Ectodermal cell (in vitro differentiated cells): ENCODE measurements at regions not wholly inside any gene's neighbourhood (a gene's known extent, or its start where the extent isn't known, plus 50 kb on each side); places are given as distances from the start of the nearest gene placed in this dataset.
"Not testable (repeated sequence)": the region's sequence is repeated elsewhere in the genome, so short reads cannot be mapped to it uniquely, and the experiment has no call there.

Experiments
- H3K27ac ChIP-seq: 2 replicates; pipeline ENCODE4 v1.7.0; 2013; ENCODE audit warnings: mild to moderate bottlenecking, low read depth, low read length; ENCODE audit not compliant: insufficient read depth, poor library complexity, severe bottlenecking
- H3K27me3 ChIP-seq: 2 replicates; pipeline ENCODE4 v1.7.0; 2013; ENCODE audit warnings: mild to moderate bottlenecking, low read length; ENCODE audit not compliant: insufficient read depth, control insufficient read depth, poor library complexity, severe bottlenecking
- H3K36me3 ChIP-seq: one replicate; pipeline ENCODE4 v1.7.0; 2013; ENCODE audit warnings: low read length; ENCODE audit not compliant: control insufficient read depth, insufficient read depth
- H3K4me1 ChIP-seq: one replicate; pipeline ENCODE4 v1.7.0; 2013; ENCODE audit warnings: low read length; ENCODE audit not compliant: control insufficient read depth, insufficient read depth
- H3K4me3 ChIP-seq: 2 replicates; pipeline ENCODE4 v1.7.0; 2013; ENCODE audit warnings: low read depth, low read length, control low read depth; ENCODE audit not compliant: insufficient read depth
- H3K9me3 ChIP-seq: 2 replicates; pipeline ENCODE4 v1.7.0; 2013; ENCODE audit warnings: mild to moderate bottlenecking, low read length, moderate library complexity; ENCODE audit not compliant: control insufficient read depth
- WGBS, 2 experiments: methylation state at CpG; one replicate each; pipeline ENCODE4 v1.1.7; 2013; ENCODE audit warnings: missing lambda C conversion rate in 2 of 2; 5-methylcytosine and 5-hydroxymethylcytosine counted together

GRCh38 chr6:22117631-22118030 is 179.2 kb downstream of the PRL start:
- Histone ChIP-seq H3K36me3 (no peaks in the 10 kb centered on the region), H3K27me3 (no peaks in the 10 kb centered on the region), H3K4me1 (no peaks in the 10 kb centered on the region), H3K9me3 (no peaks in the 10 kb centered on the region), H3K27ac (no peak overlapping the region), H3K4me3 (no peak overlapping the region)
- WGBS, 2 experiments, result 83 to 89% methylated on average over 1 to 2 of the region's 2 CpGs

- no peaks in the 10 kb centered on the region for H3K36me3 ChIP-seq
- H3K9me3 ChIP-seq, result no peaks in the 10 kb centered on the region
- WGBS, 2 experiments, result 96 to 97% methylated on average over 1 of the region's 1 CpG
- no peak overlapping the region for H3K4me3 ChIP-seq
- H3K27ac ChIP-seq, result no peak overlapping the region
- H3K27me3 ChIP-seq, result no peaks in the 10 kb centered on the region
- no peaks in the 10 kb centered on the region for H3K4me1 ChIP-seq
Measured at GRCh38 chr6:22119500-22119899, 177.3 kb downstream of the PRL start.

GRCh38 chr6:22124756-22125155 is 172.1 kb downstream of the PRL start:
- Histone ChIP-seq H3K36me3 (no peaks in the 10 kb centered on the region), H3K4me3 (no peak overlapping the region), H3K9me3 (no peaks in the 10 kb centered on the region), H3K4me1 (no peaks in the 10 kb centered on the region), H3K27ac (no peak overlapping the region), H3K27me3 (no peaks in the 10 kb centered on the region)
- 89 to 97% methylated on average over 2 of the region's 2 CpGs for WGBS, 2 experiments

- Histone ChIP-seq H3K4me1 (no peaks in the 10 kb centered on the region), H3K9me3 (no peaks in the 10 kb centered on the region), H3K27ac (no peak overlapping the region), H3K4me3 (no peak overlapping the region), H3K27me3 (no peaks in the 10 kb centered on the region), H3K36me3 (no peaks in the 10 kb centered on the region)
- 93 to 100% methylated on average over 1 of the region's 1 CpG for WGBS, 2 experiments
Measured at GRCh38 chr6:22126910-22127309, 169.9 kb downstream of the PRL start.

GRCh38 chr6:22129751-22130150 is 167.1 kb downstream of the PRL start:
- Histone ChIP-seq H3K4me1 (no peaks in the 10 kb centered on the region), H3K36me3 (no peaks in the 10 kb centered on the region), H3K27ac (no peak overlapping the region), H3K27me3 (no peaks in the 10 kb centered on the region), H3K9me3 (no peaks in the 10 kb centered on the region), H3K4me3 (no peak overlapping the region)
- WGBS, 2 experiments, result 94 to 100% methylated on average over 1 to 3 of the region's 3 CpGs

- Histone ChIP-seq H3K27ac (no peak overlapping the region), H3K9me3 (no peaks in the 10 kb centered on the region), H3K4me3 (no peak overlapping the region), H3K36me3 (no peaks in the 10 kb centered on the region), H3K4me1 (no peaks in the 10 kb centered on the region), H3K27me3 (no peaks in the 10 kb centered on the region)
- WGBS, 2 experiments, result 96 to 97% methylated on average over 2 of the region's 2 CpGs
Measured at GRCh38 chr6:22132656-22133055, 164.2 kb downstream of the PRL start.

- H3K27ac ChIP-seq, result no peak overlapping the region
- no peaks in the 10 kb centered on the region for H3K27me3 ChIP-seq
- no peaks in the 10 kb centered on the region for H3K36me3 ChIP-seq
- no peaks in the 10 kb centered on the region for H3K9me3 ChIP-seq
- no peak overlapping the region for H3K4me3 ChIP-seq
- H3K4me1 ChIP-seq, result peaks cover 4% of the 10 kb centered on the region
- WGBS, 2 experiments, result 94 to 97% methylated on average over 4 of the region's 4 CpGs
Measured at GRCh38 chr6:22133357-22133756, 163.5 kb downstream of the PRL start.

- Histone ChIP-seq H3K9me3 (no peaks in the 10 kb centered on the region), H3K4me1 (peaks cover 12% of the 10 kb centered on the region), H3K36me3 (no peaks in the 10 kb centered on the region), H3K27me3 (no peaks in the 10 kb centered on the region), H3K4me3 (no peak overlapping the region), H3K27ac (no peak overlapping the region)
- 79 to 93% methylated on average over 2 to 3 of the region's 3 CpGs for WGBS, 2 experiments
Measured at GRCh38 chr6:22134308-22134707, 162.5 kb downstream of the PRL start.

GRCh38 chr6:22135395-22135794 is 161.4 kb downstream of the PRL start:
- no peak overlapping the region for H3K4me3 ChIP-seq
- WGBS, 2 experiments, result no CpG with 5 or more reads among the region's 1 CpG
- no peaks in the 10 kb centered on the region for H3K36me3 ChIP-seq

GRCh38 chr6:22140736-22141135 is 156.1 kb downstream of the PRL start:
- H3K4me1 ChIP-seq, result peaks cover 21% of the 10 kb centered on the region
- H3K4me3 ChIP-seq, H3K27ac ChIP-seq, H3K36me3 ChIP-seq, H3K9me3 ChIP-seq, H3K27me3 ChIP-seq: not testable (repeated sequence)
- WGBS, 2 experiments, result 89 to 94% methylated on average over 10 of the region's 10 CpGs

More at GRCh38 chr6:22135395-22135794, 161.4 kb downstream of the PRL start:
- no peaks in the 10 kb centered on the region for H3K27me3 ChIP-seq
- H3K9me3 ChIP-seq, result no peaks in the 10 kb centered on the region
- H3K4me1 ChIP-seq, result peaks cover 16% of the 10 kb centered on the region
- H3K27ac ChIP-seq, result no peak overlapping the region

GRCh38 chr6:22141241-22141745 is 155.5 kb downstream of the PRL start:
- no peaks in the 10 kb centered on the region for H3K36me3 ChIP-seq
- H3K27ac ChIP-seq, result no peak overlapping the region
- H3K4me3 ChIP-seq, result no peak overlapping the region
- H3K27me3 ChIP-seq, result no peaks in the 10 kb centered on the region
- no peaks in the 10 kb centered on the region for H3K9me3 ChIP-seq
- H3K4me1 ChIP-seq, result peaks cover 21% of the 10 kb centered on the region
- 92 to 93% methylated on average over 5 of the region's 5 CpGs for WGBS, 2 experiments
